Nephron progenitor cell (in vitro differentiated cells): ENCODE measurements at regions not wholly inside any gene's neighbourhood (a gene's known extent, or its start where the extent isn't known, plus 50 kb on each side); places are given as distances from the start of the nearest gene placed in this dataset.

Source experiments
- DNase-seq: peaks from one replicate; pipeline ENCODE4 v3.0.0; 2021
- H3K27ac Mint-ChIP-seq: 2 replicates; pipeline ENCODE4 v1.8.0; 2021; ENCODE audit warnings: mild to moderate bottlenecking, moderate library complexity, mixed read lengths
- H3K27me3 Mint-ChIP-seq: 2 replicates; pipeline ENCODE4 v1.8.0; 2021; ENCODE audit warnings: mild to moderate bottlenecking, low read depth, mixed read lengths; ENCODE audit not compliant: poor library complexity
- H3K36me3 Mint-ChIP-seq: 2 replicates; pipeline ENCODE4 v1.8.0; 2021; ENCODE audit warnings: low read depth, mixed read lengths
- H3K4me1 Mint-ChIP-seq: 2 replicates; pipeline ENCODE4 v1.8.0; 2021; ENCODE audit warnings: mixed read lengths
- H3K4me3 Mint-ChIP-seq: 2 replicates; pipeline ENCODE4 v1.8.0; 2021; ENCODE audit warnings: mild to moderate bottlenecking, moderate library complexity, mixed read lengths
- H3K9me3 Mint-ChIP-seq: 2 replicates; pipeline ENCODE4 v1.8.0; 2021; ENCODE audit warnings: mild to moderate bottlenecking, moderate library complexity, mixed read lengths
- TF ChIP-seq, protein P1 (sequence below): fragments of 200-600 bp; sonication (generic); IDR thresholded peaks from 2 replicates; pipeline ENCODE4 v1.5.0; 2021; ENCODE audit warnings: antibody characterized with exemption

DNA sequence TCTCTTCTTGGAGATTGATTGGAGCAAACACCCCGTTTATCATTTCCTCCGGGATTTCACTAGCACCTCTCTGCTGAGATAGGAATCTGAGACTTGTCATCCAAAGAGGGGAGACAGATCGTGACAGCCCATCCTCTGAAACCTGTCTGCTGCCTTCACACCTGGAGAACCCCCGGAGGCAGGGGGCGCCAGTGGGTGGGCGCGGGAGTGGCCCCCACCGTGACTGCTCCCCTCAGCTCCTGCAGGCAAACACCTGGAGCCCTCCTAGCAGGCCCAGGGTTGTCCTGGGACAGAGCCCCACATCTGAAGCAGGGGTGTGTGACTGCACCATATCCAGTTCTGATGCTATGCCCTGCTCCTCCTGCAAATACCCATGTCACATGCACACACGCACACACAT is 209.5 kb upstream of the POU3F1 start:
- DNase-seq: no peak
- Mint-ChIP-seq H3K36me3 (no peaks in the 10 kb centered on the region), H3K27ac (no peak overlapping the region), H3K27me3 (peaks cover 71% of the 10 kb centered on the region), H3K9me3 (peaks cover 10% of the 10 kb centered on the region), H3K4me3 (no peak overlapping the region), H3K4me1 (no peaks in the 10 kb centered on the region)
- TF ChIP-seq, protein P1, sequence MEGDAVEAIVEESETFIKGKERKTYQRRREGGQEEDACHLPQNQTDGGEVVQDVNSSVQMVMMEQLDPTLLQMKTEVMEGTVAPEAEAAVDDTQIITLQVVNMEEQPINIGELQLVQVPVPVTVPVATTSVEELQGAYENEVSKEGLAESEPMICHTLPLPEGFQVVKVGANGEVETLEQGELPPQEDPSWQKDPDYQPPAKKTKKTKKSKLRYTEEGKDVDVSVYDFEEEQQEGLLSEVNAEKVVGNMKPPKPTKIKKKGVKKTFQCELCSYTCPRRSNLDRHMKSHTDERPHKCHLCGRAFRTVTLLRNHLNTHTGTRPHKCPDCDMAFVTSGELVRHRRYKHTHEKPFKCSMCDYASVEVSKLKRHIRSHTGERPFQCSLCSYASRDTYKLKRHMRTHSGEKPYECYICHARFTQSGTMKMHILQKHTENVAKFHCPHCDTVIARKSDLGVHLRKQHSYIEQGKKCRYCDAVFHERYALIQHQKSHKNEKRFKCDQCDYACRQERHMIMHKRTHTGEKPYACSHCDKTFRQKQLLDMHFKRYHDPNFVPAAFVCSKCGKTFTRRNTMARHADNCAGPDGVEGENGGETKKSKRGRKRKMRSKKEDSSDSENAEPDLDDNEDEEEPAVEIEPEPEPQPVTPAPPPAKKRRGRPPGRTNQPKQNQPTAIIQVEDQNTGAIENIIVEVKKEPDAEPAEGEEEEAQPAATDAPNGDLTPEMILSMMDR: no peak

- TF ChIP-seq, protein P1: no peak
- H3K4me1 Mint-ChIP-seq: peaks cover 13% of the 10 kb centered on the region
- no peak for DNase-seq
- peaks cover 79% of the 10 kb centered on the region for H3K27me3 Mint-ChIP-seq
- H3K36me3 Mint-ChIP-seq: no peaks in the 10 kb centered on the region
- H3K27ac Mint-ChIP-seq: no peak overlapping the region
- no peak overlapping the region for H3K4me3 Mint-ChIP-seq
- no peaks in the 10 kb centered on the region for H3K9me3 Mint-ChIP-seq
Measured at GRCh38 chr1:38253314-38253713, 206.7 kb upstream of the POU3F1 start.

DNA sequence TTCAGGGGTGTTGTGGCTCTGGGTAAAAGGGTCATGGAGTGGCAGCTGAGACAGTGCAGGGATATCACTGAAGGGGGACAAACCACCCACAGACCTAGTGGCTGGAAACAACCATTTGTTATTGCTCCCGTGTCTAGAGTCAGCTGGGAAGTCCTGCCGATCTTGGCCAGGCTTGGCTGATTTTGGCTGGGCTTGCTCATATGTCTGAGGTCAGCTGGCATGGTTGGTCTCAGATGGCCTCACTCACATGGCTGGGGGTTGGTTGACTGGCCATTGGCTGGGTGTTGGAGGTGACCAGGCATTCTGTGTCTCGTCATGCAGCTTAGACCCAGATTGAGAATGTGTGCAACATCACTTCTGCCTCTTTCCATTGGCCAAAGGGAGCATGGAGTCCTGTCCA is 203.8 kb upstream of the POU3F1 start:
- peaks cover 77% of the 10 kb centered on the region for H3K27me3 Mint-ChIP-seq
- no peak overlapping the region for H3K27ac Mint-ChIP-seq
- H3K4me3 Mint-ChIP-seq: no peak overlapping the region
- DNase-seq: no peak
- peaks cover 36% of the 10 kb centered on the region for H3K4me1 Mint-ChIP-seq
- no peaks in the 10 kb centered on the region for H3K36me3 Mint-ChIP-seq
- TF ChIP-seq, protein P1: no peak
- no peaks in the 10 kb centered on the region for H3K9me3 Mint-ChIP-seq

GRCh38 chr1:38249001-38249400 is 202.4 kb upstream of the POU3F1 start:
- no peak for DNase-seq
- peaks cover 80% of the 10 kb centered on the region for H3K27me3 Mint-ChIP-seq
- peaks cover 44% of the 10 kb centered on the region for H3K4me1 Mint-ChIP-seq
- H3K9me3 Mint-ChIP-seq: no peaks in the 10 kb centered on the region
- TF ChIP-seq, protein P1: no peak
- H3K4me3 Mint-ChIP-seq: no peak overlapping the region
- H3K36me3 Mint-ChIP-seq: no peaks in the 10 kb centered on the region
- H3K27ac Mint-ChIP-seq: no peak overlapping the region

- Mint-ChIP-seq H3K36me3 (no peaks in the 10 kb centered on the region), H3K27me3 (peaks cover 80% of the 10 kb centered on the region), H3K4me3 (no peak overlapping the region), H3K27ac (no peak overlapping the region), H3K9me3 (no peaks in the 10 kb centered on the region), H3K4me1 (peaks cover 58% of the 10 kb centered on the region)
- DNase-seq: peak; percentile 70
- TF ChIP-seq, protein P1: no peak
Measured at GRCh38 chr1:38246955-38247952, 200.7 kb upstream of the POU3F1 start.
